NCI-H2171 (cell line): ENCODE measurements at regions not wholly inside any gene's neighbourhood (a gene's known extent, or its start where the extent isn't known, plus 50 kb on each side); places are given as distances from the start of the nearest gene placed in this dataset.

Experiments
- DNase-seq: peaks from one replicate; lab custom pipeline; 2025; lab: John Stamatoyannopoulos, UW

- DNase-seq: no peak
Measured at GRCh38 chr1:90402893-90403849, 313.9 kb downstream of the BARHL2 start.

- DNase-seq: no peak
Measured at GRCh38 chr1:90400131-90400530, 317.0 kb downstream of the BARHL2 start.

- DNase-seq: no peak
Measured at GRCh38 chr1:90396917-90397316, 320.2 kb downstream of the BARHL2 start.

- DNase-seq: no peak
Measured at GRCh38 chr1:90394247-90394646, 322.9 kb downstream of the BARHL2 start.

GRCh38 chr1:90393025-90393424 lies 324.1 kb downstream of the BARHL2 start:
- no peak for DNase-seq

- DNase-seq: no peak
Measured at GRCh38 chr1:90391126-90391525, 326.0 kb downstream of the BARHL2 start.

GRCh38 chr1:90387805-90388204 lies 329.3 kb downstream of the BARHL2 start:
- DNase-seq: no peak

- no peak for DNase-seq
Measured at GRCh38 chr1:90386899-90387720, 330.0 kb downstream of the BARHL2 start.

GRCh38 chr1:90384193-90384592 lies 332.9 kb downstream of the BARHL2 start:
- DNase-seq: no peak

GRCh38 chr1:90382161-90382560 lies 334.9 kb downstream of the BARHL2 start:
- no peak for DNase-seq

- DNase-seq: no peak
Measured at GRCh38 chr1:90381598-90381997, 335.5 kb downstream of the BARHL2 start.

- DNase-seq: no peak
Measured at GRCh38 chr1:90371448-90371813, 345.7 kb downstream of the BARHL2 start.

GRCh38 chr1:90370686-90371447 lies 346.2 kb downstream of the BARHL2 start:
- DNase-seq: no peak

- no peak for DNase-seq
Measured at GRCh38 chr1:90362163-90362562, 354.9 kb downstream of the BARHL2 start.

- DNase-seq: no peak
Measured at GRCh38 chr1:90361026-90361425, 356.1 kb downstream of the BARHL2 start.

- DNase-seq: no peak
Measured at GRCh38 chr1:90359994-90360393, 357.1 kb downstream of the BARHL2 start.

GRCh38 chr1:90358448-90358847 lies 358.7 kb downstream of the BARHL2 start:
- DNase-seq: no peak

GRCh38 chr1:90357995-90358394 lies 359.1 kb downstream of the BARHL2 start:
- no peak for DNase-seq

GRCh38 chr1:90356991-90357390 lies 360.1 kb downstream of the BARHL2 start:
- no peak for DNase-seq

- DNase-seq: no peak
Measured at GRCh38 chr1:90356101-90356500, 361.0 kb downstream of the BARHL2 start.

- no peak for DNase-seq
Measured at GRCh38 chr1:90354704-90355103, 359.8 kb downstream of the ZNF326 start.

GRCh38 chr1:90351019-90351418 lies 356.1 kb downstream of the ZNF326 start:
- DNase-seq: no peak
